ENCODE measurements at regions not wholly inside any gene's neighbourhood (a gene's known extent, or its start where the extent isn't known, plus 50 kb on each side); places are given as distances from the start of the nearest gene placed in this dataset.
"Not testable (repeated sequence)": the region's sequence is repeated elsewhere in the genome, so short reads cannot be mapped to it uniquely, and the experiment has no call there.

DNA sequence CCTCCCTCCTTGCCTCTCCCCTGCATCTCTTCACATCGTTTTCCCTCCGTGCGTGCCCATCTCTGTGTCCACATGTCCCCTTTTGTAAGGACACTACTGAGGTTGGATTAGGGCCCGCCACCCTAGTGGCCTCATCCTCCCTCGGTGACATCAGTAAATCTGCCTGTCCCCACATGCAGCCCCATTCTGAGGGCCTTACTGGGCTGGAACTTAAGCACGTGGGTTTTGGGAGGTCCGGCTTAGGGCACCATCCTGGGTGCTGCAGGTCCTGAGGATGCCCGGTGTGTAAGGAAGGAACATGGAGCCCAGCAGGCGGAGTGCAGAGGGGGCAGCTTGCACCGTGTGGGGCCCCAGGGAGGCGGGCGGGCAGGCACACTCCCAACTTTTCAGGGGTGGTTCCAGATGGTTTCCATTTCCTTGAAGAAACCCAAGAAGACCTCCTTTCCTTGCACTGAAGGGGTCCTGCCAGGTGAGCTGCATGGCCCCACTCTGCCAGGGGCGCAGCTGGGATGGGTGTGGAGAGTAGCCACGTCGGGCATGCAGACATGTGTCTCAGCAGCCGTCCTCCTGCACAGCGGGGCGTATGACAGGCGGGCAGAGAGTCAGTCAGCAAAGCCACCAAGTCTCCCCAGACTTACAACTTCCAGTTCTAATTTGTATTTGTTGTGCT is 329.9 kb downstream of the QKI start:
- no peak for DNase-seq

DNA sequence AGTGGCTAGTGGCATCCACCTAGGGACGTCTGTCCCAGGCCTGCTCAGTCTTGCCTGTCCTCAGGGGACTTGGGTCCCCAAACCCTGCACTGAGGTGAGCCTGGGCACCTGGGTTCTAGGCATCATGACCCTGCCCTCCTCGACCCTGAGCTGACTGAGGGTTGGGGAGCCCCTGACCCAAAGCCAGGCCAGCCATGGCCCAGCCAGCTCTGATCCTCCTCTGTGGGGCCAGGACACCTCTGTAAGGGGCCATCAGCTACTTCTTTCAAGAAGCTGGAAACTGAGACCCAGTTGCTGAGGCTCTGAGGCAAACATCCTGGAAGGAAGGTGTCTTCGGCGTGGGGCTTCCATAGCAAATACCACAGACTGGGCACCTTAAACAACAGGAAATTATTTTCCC is 329.3 kb downstream of the QKI start:
- no peak for DNase-seq

GRCh38 chr6:163741743-163742363 is 327.3 kb downstream of the QKI start:
- no peak for DNase-seq

GRCh38 chr6:163741342-163741741 is 326.8 kb downstream of the QKI start:
- DNase-seq, result no peak

DNA sequence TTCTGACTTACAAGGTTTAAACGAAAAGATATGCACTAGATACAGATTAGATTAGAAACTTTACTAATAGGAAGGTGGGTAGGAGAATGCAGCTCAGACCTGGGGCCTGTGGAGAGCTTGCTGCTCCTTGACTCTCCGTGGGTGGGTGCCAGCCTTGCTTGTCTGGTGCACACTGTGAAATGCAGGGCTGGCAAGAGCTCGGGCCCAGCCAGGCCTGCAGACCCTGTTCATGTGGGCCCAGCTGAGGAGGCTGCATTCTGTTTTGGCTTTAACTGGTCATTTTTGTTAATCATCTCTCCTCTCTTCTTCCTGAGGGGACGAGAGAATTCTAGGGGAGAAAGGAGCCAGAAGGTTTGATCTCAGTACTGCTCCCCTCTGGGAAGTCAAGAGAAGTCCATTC is 325.4 kb downstream of the QKI start:
- DNase-seq, result no peak

- DNase-seq, result no peak
Measured at GRCh38 chr6:163739408-163739725, 324.8 kb downstream of the QKI start.

DNA sequence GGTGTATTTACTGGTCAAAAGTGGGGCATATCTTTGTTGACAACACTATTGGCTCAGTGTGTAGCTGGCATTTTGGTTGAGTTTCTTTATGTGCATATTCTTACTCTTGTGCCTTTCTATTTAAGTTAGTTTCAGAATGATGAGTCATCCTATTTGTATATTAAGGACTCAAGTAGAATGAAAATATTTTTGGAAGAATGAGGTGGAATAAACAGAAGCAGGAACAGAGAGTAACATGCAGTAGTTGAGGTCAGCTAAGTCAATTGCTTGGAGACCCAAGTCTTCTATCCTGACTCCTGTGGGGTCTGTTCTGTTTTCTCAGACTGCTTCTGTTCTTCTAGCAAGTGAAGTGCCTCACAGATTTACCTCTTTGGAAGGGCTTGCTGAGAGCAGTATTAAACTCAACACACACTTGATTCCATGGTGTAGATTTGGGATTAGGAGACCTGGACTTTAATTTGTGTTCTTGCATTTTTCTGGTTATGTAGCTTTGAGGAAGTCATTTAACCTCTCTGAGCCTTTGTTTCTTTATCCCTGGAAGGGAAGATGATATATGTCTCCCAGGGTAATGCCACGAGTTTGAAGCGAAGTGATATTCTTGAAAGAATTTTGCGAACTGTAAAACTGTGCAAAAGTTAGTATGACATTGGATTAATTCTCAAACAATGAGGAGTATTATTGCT is 324.3 kb downstream of the QKI start:
- no peak for DNase-seq

DNA sequence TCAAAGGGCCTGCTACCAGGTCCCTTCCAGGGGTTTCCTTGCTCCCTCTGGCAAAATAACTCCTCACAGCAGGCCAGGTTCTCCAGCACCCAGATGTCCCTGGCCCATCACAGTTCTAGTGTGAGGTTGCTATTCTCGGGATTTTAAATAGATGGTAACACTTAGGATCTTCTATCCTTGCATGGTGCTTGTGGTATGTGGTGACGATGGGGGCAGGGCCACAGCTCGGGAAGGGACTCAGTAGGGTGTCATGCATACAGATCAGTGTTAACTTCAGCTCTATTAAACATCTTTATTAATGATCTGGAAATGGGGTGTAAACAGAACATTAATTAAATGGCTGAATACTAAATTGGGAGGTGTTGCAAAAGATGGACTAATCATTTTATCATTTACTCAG is 323.8 kb downstream of the QKI start:
- no peak for DNase-seq

GRCh38 chr6:163735076-163735475 is 320.6 kb downstream of the QKI start:
- no peak for DNase-seq

GRCh38 chr6:163733061-163733460 is 318.5 kb downstream of the QKI start:
- DNase-seq, result no peak

GRCh38 chr6:163732479-163732878 is 318.0 kb downstream of the QKI start:
- DNase-seq, result no peak

DNA sequence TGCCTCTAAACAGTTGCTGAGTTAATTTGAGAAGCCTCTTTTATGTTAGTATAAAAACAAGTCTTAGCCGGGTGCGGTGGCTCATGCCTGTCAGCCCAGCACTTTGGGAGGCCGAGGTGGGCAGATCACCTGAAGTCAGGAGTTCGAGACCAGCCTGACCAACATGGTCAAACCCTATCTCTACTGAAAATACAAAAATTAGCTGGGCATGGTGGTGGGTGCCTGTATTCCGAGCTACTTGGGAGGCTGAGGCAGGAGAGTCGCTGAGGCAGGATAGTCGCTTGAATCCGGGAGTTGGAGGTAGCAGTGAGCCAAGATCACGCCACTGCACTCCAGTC is 317.5 kb downstream of the QKI start:
- not testable (repeated sequence) for DNase-seq

GRCh38 chr6:163731215-163732013 is 316.9 kb downstream of the QKI start:
- no peak for DNase-seq

- DNase-seq, result no peak
Measured at GRCh38 chr6:163730246-163731210, 316.0 kb downstream of the QKI start.

- no peak for DNase-seq
Measured at GRCh38 chr6:163729127-163729872, 314.8 kb downstream of the QKI start.

DNA sequence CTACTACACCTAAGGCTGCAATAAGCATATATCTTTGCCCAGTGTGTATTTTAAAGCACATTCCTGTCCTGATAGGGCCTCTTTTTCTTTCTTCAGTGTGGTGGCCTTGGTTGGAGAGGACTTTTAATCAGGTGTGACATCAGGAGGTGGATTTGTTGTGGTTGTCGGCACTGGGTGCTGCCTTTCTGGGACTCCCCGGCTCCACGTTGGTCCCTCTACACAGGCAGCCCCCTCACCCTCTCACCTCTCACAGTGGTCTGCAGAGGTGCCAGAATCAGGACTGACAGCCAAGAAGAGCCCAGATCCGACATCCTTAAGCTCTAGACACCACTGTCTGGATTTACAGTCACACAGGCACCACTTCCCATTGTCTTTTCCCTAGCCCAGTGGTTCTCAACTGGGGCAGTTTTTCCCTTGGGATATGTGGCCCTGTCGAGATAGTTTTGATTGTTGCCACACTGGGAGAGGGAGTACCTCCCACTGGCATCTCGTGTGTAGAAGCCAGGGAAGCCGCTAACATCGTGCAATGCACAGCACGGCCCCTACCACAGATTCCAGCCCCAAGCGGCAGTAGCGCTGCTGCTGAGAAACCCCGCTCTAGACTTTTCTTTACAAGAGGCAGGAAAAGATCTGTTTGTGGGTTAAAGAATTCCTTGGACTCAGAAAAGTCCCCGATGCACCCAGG is 314.1 kb downstream of the QKI start:
- no peak for DNase-seq

- DNase-seq, result no peak
Measured at GRCh38 chr6:163726037-163726695, 311.6 kb downstream of the QKI start.

DNA sequence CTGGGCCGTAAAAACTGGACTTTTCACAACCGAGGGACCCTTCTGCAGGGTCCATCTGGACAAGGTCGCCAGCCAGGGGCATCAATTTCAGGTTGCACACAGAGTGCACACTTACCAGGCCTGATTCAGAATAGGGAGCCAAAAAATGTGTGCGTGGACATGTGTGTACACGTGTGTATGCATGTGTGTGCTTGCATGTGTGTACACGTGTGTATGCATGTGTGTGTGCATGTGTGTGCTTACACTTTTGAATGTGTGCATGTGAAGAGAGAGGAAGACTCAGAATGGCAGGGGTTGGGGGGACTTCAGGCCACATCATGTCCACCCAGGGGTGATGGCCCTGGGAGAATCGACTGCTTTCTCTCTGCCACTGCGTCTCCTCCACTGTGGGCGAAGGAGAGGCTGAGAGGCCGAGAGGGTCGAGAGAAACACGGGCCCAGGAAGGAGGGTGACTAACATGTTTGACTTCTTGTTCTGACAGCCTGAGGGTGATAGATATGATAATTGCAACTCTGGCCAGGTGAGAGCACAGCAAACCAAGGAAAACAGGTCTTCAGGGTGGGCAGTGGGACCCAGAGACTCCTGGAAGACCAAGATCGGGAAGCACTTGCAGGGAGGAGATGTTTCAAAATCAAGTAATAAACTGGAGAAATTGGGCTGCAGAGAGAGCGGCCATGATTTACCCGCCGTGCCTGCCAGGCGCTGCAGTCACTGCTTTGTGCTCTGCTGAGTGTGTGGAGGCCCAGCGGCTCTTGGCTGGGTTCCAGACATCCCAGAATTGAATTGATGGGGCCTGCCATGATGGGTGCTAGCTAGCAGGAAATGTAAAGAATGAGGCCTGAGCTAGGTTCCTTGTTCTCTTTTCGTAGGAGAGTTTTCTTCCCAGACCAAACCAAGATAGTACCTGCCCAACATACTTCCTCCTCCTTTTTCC is 310.8 kb downstream of the QKI start:
- DNase-seq, result no peak

GRCh38 chr6:163724196-163724595 is 309.7 kb downstream of the QKI start:
- no peak for DNase-seq

DNA sequence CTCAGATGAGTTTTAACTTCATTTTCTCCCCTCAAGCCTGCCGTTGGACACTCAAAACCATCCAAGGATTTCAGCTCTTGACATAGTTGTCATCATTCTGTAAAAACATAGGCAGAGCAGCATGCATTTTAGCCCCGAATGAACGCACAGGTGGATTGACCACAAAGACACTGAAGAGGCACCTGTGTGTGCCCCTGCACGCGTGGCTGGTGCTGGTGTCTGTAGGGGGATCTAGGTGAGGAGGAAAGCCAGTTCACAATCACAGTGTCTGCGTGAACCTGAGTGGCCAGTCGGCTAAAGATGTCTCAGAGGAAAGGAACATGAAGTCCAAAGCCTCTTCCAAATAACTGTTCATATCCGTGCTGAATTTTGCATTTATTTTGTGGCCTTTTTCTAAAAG is 309.2 kb downstream of the QKI start:
- no peak for DNase-seq

Measured in NCI-H2081 (cell line).